ENCODE measurements at regions not wholly inside any gene's neighbourhood (a gene's known extent, or its start where the extent isn't known, plus 50 kb on each side); places are given as distances from the start of the nearest gene placed in this dataset.
"Not testable (repeated sequence)": the region's sequence is repeated elsewhere in the genome, so short reads cannot be mapped to it uniquely, and the experiment has no call there.

DNA sequence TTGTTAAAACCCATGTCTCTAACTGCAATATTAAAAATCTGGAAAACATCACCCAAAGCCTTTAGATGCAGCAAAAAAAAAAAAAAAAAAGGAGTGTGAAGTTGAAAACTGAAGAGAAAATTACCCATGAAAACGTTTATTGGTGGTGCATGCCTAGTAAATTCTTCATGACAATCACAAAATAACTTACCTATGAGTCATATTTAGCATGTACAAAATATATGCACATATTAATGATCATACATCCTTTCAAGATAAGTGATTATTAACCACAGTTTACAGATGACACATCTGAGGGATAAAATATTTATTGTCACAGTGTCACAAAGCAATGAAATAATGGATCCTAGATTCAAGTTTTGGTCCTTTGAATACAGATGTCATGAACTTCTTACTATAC is 505.2 kb upstream of the NR5A2 start:
- ChIA-PET POLR2A (no interaction called here), CTCF (no interaction called here)
- TF ChIP-seq, protein P1, sequence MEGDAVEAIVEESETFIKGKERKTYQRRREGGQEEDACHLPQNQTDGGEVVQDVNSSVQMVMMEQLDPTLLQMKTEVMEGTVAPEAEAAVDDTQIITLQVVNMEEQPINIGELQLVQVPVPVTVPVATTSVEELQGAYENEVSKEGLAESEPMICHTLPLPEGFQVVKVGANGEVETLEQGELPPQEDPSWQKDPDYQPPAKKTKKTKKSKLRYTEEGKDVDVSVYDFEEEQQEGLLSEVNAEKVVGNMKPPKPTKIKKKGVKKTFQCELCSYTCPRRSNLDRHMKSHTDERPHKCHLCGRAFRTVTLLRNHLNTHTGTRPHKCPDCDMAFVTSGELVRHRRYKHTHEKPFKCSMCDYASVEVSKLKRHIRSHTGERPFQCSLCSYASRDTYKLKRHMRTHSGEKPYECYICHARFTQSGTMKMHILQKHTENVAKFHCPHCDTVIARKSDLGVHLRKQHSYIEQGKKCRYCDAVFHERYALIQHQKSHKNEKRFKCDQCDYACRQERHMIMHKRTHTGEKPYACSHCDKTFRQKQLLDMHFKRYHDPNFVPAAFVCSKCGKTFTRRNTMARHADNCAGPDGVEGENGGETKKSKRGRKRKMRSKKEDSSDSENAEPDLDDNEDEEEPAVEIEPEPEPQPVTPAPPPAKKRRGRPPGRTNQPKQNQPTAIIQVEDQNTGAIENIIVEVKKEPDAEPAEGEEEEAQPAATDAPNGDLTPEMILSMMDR (IDR thresholded peaks at IDR 0.05; ENCODE audit: insufficient read depth, low read length, missing control alignments): no peak
- no peak overlapping the region for H3K4me3 ChIP-seq (ENCODE audit: low read depth, low read length)
- no peak for DNase-seq (ENCODE audit: low read depth, low spot score)

DNA sequence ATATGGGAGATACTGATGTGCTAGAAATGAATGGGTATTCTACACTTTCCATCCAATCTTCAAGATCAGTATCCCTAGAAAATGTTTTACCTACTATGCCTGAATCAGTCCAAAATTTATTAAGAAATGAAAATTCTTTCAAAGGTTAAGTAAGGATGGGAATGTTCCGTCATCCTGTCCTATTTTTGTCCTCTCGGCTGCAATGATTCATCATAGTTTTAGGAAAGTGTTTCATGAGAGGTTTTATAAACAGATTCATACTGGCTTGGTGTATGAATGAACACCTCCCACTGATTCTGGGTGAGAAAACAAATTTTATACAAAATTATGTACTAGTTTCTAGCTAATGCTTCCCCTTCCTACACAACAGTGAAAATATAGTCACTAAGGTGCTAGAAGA is 504.6 kb upstream of the NR5A2 start:
- DNase-seq (ENCODE audit: low read depth, low spot score): no peak
- no peak overlapping the region for H3K4me3 ChIP-seq (ENCODE audit: low read depth, low read length)
- TF ChIP-seq, protein P1 (IDR thresholded peaks at IDR 0.05; ENCODE audit: insufficient read depth, low read length, missing control alignments): no peak
- ChIA-PET POLR2A (no interaction called here), CTCF (no interaction called here)

DNA sequence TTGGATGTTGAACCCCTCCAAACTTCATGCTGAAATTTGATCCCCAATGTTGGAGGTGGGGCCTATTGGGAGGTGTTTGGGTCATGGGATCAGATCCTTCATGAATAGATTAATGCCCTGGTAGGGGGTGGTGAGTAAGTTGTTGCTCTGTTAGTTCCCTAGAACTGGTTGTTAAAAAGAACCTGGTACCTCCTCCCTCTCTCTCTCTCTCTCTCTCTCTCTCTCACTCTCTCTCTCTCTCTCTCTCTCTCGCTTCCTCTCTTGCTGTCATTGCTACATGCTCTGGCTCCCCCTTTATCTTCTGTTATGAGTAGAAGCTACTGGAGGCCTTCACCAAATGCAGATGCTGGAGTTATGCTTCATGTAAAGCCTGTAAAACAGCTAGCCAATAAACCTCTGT is 498.2 kb upstream of the NR5A2 start:
- POLR2A ChIA-PET: no interaction called here
- TF ChIP-seq, protein P1 (IDR thresholded peaks at IDR 0.05; ENCODE audit: insufficient read depth, low read length, missing control alignments): no peak
- H3K4me3 ChIP-seq (ENCODE audit: low read depth, low read length): no peak overlapping the region
- CTCF ChIA-PET: no interaction called here
- DNase-seq (ENCODE audit: low read depth, low spot score): no peak

DNA sequence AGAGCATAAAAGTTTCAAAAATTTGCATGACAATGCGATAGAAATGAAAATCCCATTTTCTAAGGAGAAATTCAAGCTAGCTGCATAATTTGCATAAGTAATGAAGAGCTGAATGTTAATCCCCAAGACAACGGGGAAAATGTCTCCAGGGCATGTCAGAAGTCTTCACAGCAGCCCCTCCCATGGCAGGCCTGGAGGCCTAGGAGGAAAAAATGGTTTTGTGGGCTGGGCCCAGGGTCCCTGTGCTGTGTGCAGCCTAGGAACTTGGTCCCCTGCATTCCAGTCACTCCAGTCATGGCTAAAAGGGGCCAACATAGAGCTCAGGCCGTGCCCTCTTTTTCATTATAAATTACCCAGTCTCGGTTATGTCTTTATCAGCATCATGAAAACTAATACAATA is 494.1 kb upstream of the NR5A2 start:
- DNase-seq (ENCODE audit: low read depth, low spot score); CTCF ChIA-PET; H3K4me3 ChIP-seq (ENCODE audit: low read depth, low read length); POLR2A ChIA-PET: not testable (repeated sequence)

DNA sequence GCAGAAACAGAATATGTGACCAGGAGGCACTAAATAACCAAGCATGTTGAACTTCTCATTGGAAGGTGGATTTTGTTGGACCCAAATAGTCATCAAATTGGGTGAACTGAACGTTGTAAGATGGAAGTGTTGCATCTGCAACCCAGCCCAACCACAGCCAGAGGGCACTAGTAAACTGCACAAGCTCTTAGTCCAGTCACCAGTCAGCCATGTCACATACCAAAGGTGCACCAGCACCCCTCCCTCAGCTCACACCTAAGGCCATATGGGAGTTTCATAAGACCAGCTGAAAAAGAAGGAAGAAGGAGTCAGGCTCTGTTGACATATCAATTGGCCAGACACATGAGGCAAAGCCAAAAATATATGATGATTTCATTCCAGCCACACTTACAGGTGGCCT is 481.7 kb upstream of the NR5A2 start:
- TF ChIP-seq, protein P1 (IDR thresholded peaks at IDR 0.05; ENCODE audit: insufficient read depth, low read length, missing control alignments): no peak
- ChIA-PET POLR2A (no interaction called here), CTCF (interaction anchor here (1.0 kb wide), 1 partner anchor 796 kb away, joined by 3 read pairs; no protein-coding TSS in a partner anchor)
- H3K4me3 ChIP-seq (ENCODE audit: low read depth, low read length): no peak overlapping the region
- no peak for DNase-seq (ENCODE audit: low read depth, low spot score)

DNA sequence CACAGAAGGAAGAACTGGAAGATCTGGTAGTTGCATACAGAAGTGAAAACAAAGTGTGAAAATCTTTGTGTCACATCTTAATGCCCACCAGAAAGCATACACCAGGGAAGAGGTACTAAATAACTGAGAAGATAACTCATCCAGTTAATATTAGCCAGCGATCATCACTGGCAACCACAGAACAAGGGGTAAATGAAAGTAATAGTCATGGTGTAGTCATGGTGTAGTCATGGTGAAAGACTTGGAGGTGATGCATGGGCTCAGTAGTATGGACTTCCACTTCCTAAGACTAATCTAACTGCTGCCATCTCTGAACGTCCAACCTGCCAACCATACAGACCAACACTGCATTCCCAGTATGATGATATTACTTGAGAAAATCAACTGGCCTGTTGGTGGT is 481.2 kb upstream of the NR5A2 start:
- TF ChIP-seq, protein P1 (IDR thresholded peaks at IDR 0.05; ENCODE audit: insufficient read depth, low read length, missing control alignments): no peak
- no peak for DNase-seq (ENCODE audit: low read depth, low spot score)
- CTCF ChIA-PET: no interaction called here
- POLR2A ChIA-PET: no interaction called here
- H3K4me3 ChIP-seq (ENCODE audit: low read depth, low read length): no peak overlapping the region

DNA sequence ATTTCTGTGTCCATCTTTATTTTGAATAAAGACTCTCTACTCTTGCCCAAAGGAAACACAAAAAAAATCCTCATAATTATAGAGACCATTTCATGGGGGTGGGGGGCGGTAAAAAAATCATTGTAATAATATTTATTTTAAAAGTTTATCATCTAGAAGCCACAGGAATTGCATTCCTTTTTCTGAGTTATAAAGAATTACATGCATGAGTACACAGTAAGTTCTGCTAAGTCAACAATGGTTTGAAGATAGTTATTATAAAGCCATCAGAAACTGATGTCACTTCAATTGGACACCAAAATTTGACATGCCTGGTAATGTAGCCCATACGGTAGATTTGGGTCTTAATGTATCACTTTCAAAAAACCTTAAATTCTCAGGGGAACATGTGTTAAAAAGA is 478.1 kb upstream of the NR5A2 start:
- no peak overlapping the region for H3K4me3 ChIP-seq (ENCODE audit: low read depth, low read length)
- ChIA-PET CTCF (interaction anchor here (0.7 to 4.4 kb wide), 5 partner anchors 785 to 956 kb away, joined by 3 to 38 read pairs (median 4); no protein-coding TSS in a partner anchor), POLR2A (no interaction called here)
- TF ChIP-seq, protein P1 (IDR thresholded peaks at IDR 0.05; ENCODE audit: insufficient read depth, low read length, missing control alignments): no peak
- DNase-seq (ENCODE audit: low read depth, low spot score): no peak

Measured in AG04449 (cell line).